Adrenal gland (tissue), 9 donors: ENCODE measurements at regions not wholly inside any gene's neighbourhood (a gene's known extent, or its start where the extent isn't known, plus 50 kb on each side); places are given as distances from the start of the nearest gene placed in this dataset.

Source experiments
- DNase-seq, 7 donors: peaks; one replicate each; pipeline ENCODE4 v3.0.0-alpha.2; 2019 to 2020
- H3K27ac ChIP-seq, 5 donors: fragments of 200-600 bp; sonication (generic) in 4 of 5; 1 replicate in 3 of 5; 2 replicates in 2 of 5; pipeline versions ENCODE4 v1.5.1 to v1.8.0; 2016 to 2020; ENCODE audit warnings: mild to moderate bottlenecking in 1 of 5
- H3K27me3 ChIP-seq: fragments of 200-600 bp; 2 replicates; pipeline ENCODE4 v1.8.0; 2021
- H3K36me3 ChIP-seq, 2 donors: fragments of 200-600 bp; replicated peaks in 1 of 2; 1 replicate in 1 of 2; 2 replicates in 1 of 2; pipeline versions ENCODE4 v1.5.1 to v1.8.0; 2018 to 2022
- H3K4me1 ChIP-seq, 2 donors: fragments of 200-600 bp; replicated peaks in 1 of 2; 1 replicate in 1 of 2; 2 replicates in 1 of 2; pipeline versions ENCODE4 v1.5.1 to v1.8.0; 2018 to 2021
- H3K4me3 ChIP-seq, 4 donors: fragments of 200-600 bp; sonication (generic) in 3 of 4; one replicate each; pipeline ENCODE4 v1.5.1; 2016 to 2018
- H3K9me3 ChIP-seq, 3 donors: fragments of 200-600 bp; sonication (generic) in 1 of 3; replicated peaks in 1 of 3; 1 replicate in 2 of 3; 2 replicates in 1 of 3; pipeline versions ENCODE4 v1.5.1 to v1.8.0; 2016 to 2021
- POLR2A ChIP-seq, 2 donors: fragments of 450-650 bp; IDR thresholded peaks; one replicate each; pipeline ENCODE4 v1.6.1; 2017; ENCODE audit warnings: antibody characterized with exemption in 2 of 2, mild to moderate bottlenecking in 2 of 2, moderate library complexity in 1 of 2
- WGBS, 4 donors: extraction: QIAGEN DNeasy Blood & Tissue Kit in 2 of 4; methylation state at CpG; one replicate each; pipeline versions ENCODE4 v1.1.5 to v1.1.7; 2013 to 2017; 5-methylcytosine and 5-hydroxymethylcytosine counted together
- intact Hi-C, 2 donors: fragments of 100-400 bp; cut with DNase I; formaldehyde crosslinking; loops; one replicate each; pipeline versions ENCODE4 v1.14.1 to v1.15.0; 2022 to 2023
- TF ChIP-seq, protein P1 (sequence below), 6 experiments: fragments of 450-650 bp in 4 of 6; fragments of 200-600 bp in 2 of 6; sonication (generic) in 1 of 6; IDR thresholded peaks; 1 replicate in 5 of 6; 2 replicates in 1 of 6; pipeline versions ENCODE4 v1.5.1 to v1.8.0; 2016 to 2021; ENCODE audit warnings: antibody characterized with exemption in 6 of 6, mild to moderate bottlenecking in 2 of 6, moderate library complexity in 1 of 6
- donor health status: healthy with polysubstance abuse.
- donor health status: Bipolar disorder and iron deficiency.
- donor health status: DM: yes; HTN: yes; CAD: no.
- donor health status: DM: no; HTN: no; CAD: no.
- donor health status: DM: no; HTN: no; CAD: no.

DNA sequence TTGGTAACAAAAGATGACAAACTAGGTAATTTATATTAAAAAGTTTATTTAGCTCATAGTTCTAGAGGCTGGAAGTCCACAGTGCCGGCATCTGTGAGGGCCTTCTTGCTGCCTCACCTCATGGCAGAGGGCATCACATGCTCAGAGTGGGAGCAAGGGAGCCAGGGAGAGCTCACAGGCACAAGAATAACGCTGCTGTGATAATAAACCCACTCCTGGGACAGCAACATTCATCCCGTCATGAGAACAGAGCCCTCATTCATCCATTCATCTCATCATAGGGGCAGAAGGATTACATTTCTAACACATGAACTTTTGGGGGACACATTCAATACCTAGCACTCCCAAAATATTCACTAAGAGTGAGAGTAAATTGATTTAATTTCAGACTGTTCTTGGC lies 170.6 kb upstream of the AKR1E2 start:
- no peaks in the 10 kb centered on the region for H3K27me3 ChIP-seq
- 69 to 93% (median 80%) methylated on average over 3 of the region's 3 CpGs for WGBS, 4 donors

DNA sequence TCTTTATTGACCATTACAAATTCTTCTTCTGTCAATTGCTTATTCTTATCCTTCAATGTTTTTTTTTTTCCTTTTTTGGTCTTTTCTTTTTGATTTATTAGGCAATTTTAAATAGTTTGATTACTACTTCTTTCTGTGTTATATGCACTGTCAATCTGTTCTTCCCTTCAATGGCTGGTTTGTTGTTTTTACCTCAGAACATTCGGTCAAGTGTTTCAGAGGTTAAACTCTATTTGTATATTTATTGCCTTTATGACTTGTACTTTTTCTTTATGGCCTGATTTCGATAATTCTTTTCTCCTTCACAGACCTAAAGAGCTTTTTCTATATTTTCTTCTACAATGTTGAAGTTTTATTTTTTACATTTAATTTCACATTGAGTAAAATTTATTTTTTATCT lies 171.5 kb upstream of the AKR1E2 start:
- WGBS, 4 donors: 74 to 89% (median 83%) methylated on average over 2 of the region's 2 CpGs
- intact Hi-C loops: loop anchor here in 1 of 2 donors (10.0 kb wide), 1 partner anchor 1460 kb away; no protein-coding TSS in a partner anchor

More for the DNA sequence above, 170.6 kb upstream of the AKR1E2 start:
- no peak for DNase-seq
- Histone ChIP-seq H3K36me3 (no peaks in the 10 kb centered on the region), H3K9me3 (no peaks in the 10 kb centered on the region), H3K4me1 (no peaks in the 10 kb centered on the region), H3K27ac (no peak overlapping the region), H3K4me3 (no peak overlapping the region)
- intact Hi-C loops: loop anchor here in 1 of 2 donors (5.0 to 10.0 kb wide), 2 partner anchors 1418 to 1461 kb away; no protein-coding TSS in a partner anchor
- TF ChIP-seq, protein P1, sequence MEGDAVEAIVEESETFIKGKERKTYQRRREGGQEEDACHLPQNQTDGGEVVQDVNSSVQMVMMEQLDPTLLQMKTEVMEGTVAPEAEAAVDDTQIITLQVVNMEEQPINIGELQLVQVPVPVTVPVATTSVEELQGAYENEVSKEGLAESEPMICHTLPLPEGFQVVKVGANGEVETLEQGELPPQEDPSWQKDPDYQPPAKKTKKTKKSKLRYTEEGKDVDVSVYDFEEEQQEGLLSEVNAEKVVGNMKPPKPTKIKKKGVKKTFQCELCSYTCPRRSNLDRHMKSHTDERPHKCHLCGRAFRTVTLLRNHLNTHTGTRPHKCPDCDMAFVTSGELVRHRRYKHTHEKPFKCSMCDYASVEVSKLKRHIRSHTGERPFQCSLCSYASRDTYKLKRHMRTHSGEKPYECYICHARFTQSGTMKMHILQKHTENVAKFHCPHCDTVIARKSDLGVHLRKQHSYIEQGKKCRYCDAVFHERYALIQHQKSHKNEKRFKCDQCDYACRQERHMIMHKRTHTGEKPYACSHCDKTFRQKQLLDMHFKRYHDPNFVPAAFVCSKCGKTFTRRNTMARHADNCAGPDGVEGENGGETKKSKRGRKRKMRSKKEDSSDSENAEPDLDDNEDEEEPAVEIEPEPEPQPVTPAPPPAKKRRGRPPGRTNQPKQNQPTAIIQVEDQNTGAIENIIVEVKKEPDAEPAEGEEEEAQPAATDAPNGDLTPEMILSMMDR (IDR thresholded peaks at IDR 0.05): no peak
- no peak for TF ChIP-seq POLR2A (IDR thresholded peaks at IDR 0.05)

DNA sequence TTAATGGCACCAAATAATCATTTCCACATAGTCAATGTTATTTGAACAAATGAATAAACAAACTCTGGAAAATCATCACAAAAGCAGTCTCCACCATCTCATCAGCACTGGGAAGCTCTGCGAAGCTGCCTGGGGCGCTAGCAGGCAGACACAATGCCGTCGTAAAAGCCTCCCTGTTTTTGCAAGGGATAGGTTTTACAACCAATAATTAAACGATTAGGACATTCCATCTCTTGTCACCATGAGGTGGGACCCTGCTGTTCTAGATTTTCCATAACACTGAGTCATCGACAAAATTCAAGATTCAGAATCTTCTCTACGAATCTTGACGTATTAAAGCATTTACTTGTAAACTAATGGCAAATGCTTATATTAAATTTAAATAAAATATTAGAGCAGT lies 172.8 kb upstream of the AKR1E2 start:
- no peak for DNase-seq
- Histone ChIP-seq H3K9me3 (no peaks in the 10 kb centered on the region), H3K36me3 (no peaks in the 10 kb centered on the region), H3K27ac (no peak overlapping the region), H3K4me3 (no peak overlapping the region), H3K4me1 (no peaks in the 10 kb centered on the region), H3K27me3 (no peaks in the 10 kb centered on the region)
- intact Hi-C loops: loop anchor here in 1 of 2 donors (10.0 kb wide), 1 partner anchor 1458 kb away; no protein-coding TSS in a partner anchor
- WGBS, 4 donors: 74 to 76% (median 76%) methylated on average over 8 of the region's 8 CpGs
- TF ChIP-seq, protein P1 (IDR thresholded peaks at IDR 0.05): no peak
- no peak for TF ChIP-seq POLR2A (IDR thresholded peaks at IDR 0.05)

More for the DNA sequence above, 171.5 kb upstream of the AKR1E2 start:
- Histone ChIP-seq H3K36me3 (no peaks in the 10 kb centered on the region), H3K4me1 (no peaks in the 10 kb centered on the region), H3K9me3 (no peaks in the 10 kb centered on the region), H3K4me3 (no peak overlapping the region), H3K27ac (no peak overlapping the region), H3K27me3 (no peaks in the 10 kb centered on the region)
- DNase-seq: no peak
- TF ChIP-seq POLR2A (IDR thresholded peaks at IDR 0.05): no peak
- TF ChIP-seq, protein P1 (IDR thresholded peaks at IDR 0.05): no peak

DNA sequence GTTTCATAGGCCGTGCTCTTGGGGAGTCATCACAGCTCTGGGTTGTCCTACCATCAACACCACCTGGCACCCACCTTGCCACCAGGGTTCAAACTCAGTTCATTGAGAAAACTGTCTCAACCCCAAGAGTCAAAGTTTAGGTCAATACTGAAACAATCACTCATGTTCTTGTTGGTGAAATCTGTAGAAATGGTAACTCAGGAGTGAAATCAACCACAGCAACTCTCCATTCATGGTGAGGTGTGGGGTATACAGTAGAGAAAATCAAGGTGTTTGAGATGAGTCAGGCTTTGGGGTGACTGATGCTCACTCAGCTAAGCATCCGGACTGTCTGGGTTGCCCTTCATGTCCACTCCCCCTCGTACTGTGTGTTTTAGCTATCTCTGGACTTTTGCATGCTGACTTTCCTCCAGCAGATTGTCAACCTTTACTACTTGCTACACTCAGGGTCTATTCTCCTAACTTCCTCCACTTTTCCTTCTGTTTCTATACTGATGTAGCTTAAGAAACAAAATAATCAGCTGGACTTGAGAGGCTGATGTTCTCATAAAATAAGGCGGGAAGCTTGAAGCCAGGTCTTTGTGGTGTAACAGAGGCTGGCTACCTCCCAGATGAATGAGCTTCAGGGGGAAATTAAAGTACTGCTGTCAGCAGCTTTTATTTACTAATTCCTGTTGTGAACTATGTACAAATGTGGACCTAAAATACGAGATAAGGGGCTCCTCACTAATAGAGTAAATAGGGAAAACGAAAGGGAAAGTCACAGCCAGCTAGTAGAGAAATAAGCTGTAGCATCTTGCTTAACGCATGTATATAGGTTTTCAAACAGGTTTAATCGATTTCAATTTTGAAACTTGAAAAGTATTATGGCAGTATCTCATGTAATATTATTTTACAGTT lies 173.6 kb upstream of the AKR1E2 start:
- no peak for DNase-seq
- Histone ChIP-seq H3K4me3 (no peak overlapping the region), H3K27me3 (no peaks in the 10 kb centered on the region), H3K27ac (no peak overlapping the region), H3K36me3 (no peaks in the 10 kb centered on the region), H3K9me3 (no peaks in the 10 kb centered on the region), H3K4me1 (no peaks in the 10 kb centered on the region)
- WGBS, 4 donors: 60 to 69% (median 66%) methylated on average over 8 of the region's 8 CpGs
- TF ChIP-seq, protein P1 (IDR thresholded peaks at IDR 0.05): no peak
- no peak for TF ChIP-seq POLR2A (IDR thresholded peaks at IDR 0.05)
- intact Hi-C loops: loop anchor here in 1 of 2 donors (10.0 kb wide), 1 partner anchor 1458 kb away; no protein-coding TSS in a partner anchor
